ENCODE measurements at regions not wholly inside any gene's neighbourhood (a gene's known extent, or its start where the extent isn't known, plus 50 kb on each side); places are given as distances from the start of the nearest gene placed in this dataset.

DNA sequence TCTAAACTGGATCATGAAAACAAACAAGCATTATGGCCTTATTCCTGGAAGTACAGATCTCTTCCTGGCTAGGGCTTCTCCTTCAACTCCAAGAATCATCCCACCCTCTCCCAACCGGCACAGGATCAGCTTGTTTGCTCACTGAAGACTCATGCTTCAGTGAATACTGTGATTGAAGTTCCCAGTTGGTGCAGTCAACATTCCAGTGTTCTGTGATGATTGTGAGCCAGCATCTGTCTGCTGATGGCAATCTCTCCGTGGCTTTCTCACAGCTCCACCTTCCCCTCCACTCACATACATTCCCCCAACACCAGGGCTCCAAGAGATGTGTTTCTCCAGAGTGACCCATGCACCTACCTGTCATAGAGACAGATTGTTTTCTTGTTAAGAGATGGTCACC is 421.3 kb upstream of the BTBD3 start:
- Histone ChIP-seq H3K9me3 (no peaks in the 10 kb centered on the region), H3K4me1 (no peaks in the 10 kb centered on the region), H3K4me3 (no peak overlapping the region), H3K36me3 (no peaks in the 10 kb centered on the region), H3K27me3 (no peaks in the 10 kb centered on the region), H3K27ac (no peak overlapping the region)
- no peak for ATAC-seq
- 13 to 32% methylated on average over 1 to 2 of the region's 2 CpGs for WGBS, 2 donors (ENCODE audit: low coverage in 1 of 2)
- no peak for TF ChIP-seq CTCF (IDR thresholded peaks at IDR 0.05)

DNA sequence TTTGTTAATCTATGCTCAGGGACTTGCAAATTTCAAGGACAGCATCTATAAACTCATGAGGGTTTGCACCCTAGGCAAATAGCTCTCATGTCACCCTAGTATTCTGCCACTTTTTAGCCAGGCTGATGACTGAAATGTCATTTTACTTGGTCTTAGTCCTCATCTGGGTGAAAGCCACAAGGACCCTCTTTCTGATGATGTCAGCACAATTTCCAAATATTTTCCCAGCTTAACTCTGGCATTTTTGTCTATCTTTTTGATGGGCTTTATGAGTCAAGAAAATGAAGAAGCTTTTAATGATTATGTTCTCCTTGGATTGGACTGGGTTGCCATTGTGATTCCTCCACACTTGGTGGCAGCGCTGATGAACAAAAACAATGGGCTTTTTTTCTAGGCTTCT is 420.1 kb upstream of the BTBD3 start:
- 60 to 67% methylated on average over 1 of the region's 1 CpG for WGBS, 2 donors (ENCODE audit: low coverage in 1 of 2)
- H3K4me3 ChIP-seq: no peak overlapping the region
- TF ChIP-seq POLR2A (IDR thresholded peaks at IDR 0.05) (no peak), EP300 (IDR thresholded peaks at IDR 0.05) (no peak), CTCF (IDR thresholded peaks at IDR 0.05) (no peak), POLR2AphosphoS5 (IDR thresholded peaks at IDR 0.05) (no peak)
- H3K36me3 ChIP-seq: no peaks in the 10 kb centered on the region
- no peaks in the 10 kb centered on the region for H3K27me3 ChIP-seq
- no peak overlapping the region for H3K27ac ChIP-seq
- ATAC-seq: no peak
- H3K9me3 ChIP-seq: no peaks in the 10 kb centered on the region
- H3K4me1 ChIP-seq: no peaks in the 10 kb centered on the region

DNA sequence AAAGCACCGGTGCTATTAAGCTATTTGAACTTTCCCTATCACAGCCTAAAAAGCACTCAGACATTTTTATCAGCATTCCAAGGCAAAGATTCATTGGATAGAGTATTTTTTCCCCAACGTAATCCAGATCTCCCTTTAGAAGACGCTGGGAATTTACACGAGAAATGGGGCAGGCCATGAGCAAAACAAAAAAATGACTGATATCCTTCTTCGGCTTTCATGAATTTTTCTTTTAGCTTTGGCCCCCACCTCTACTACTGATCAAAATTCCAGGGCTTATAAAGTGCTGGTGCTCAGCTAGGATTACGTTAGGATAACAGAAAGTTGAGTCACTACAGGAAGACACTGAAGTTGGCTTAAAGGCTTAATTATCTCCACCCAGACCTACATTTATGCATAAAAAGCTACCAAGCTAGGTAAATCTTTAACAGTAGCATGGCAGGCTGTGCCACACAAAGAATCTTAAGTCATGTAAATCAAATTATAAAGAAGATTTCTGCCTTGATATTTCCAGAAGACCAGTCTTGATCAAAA is 418.5 kb upstream of the BTBD3 start:
- Histone ChIP-seq H3K4me3 (no peak overlapping the region), H3K36me3 (no peaks in the 10 kb centered on the region), H3K4me1 (no peaks in the 10 kb centered on the region), H3K27ac (no peak overlapping the region), H3K27me3 (no peaks in the 10 kb centered on the region), H3K9me3 (no peaks in the 10 kb centered on the region)
- no peak for TF ChIP-seq EP300 (IDR thresholded peaks at IDR 0.05)
- TF ChIP-seq POLR2A (IDR thresholded peaks at IDR 0.05): no peak
- TF ChIP-seq CTCF (IDR thresholded peaks at IDR 0.05): no peak
- no peak for TF ChIP-seq POLR2AphosphoS5 (IDR thresholded peaks at IDR 0.05)
- no peak for ATAC-seq
- 59 to 74% methylated on average over 5 to 6 of the region's 6 CpGs for WGBS, 2 donors (ENCODE audit: low coverage in 1 of 2)

DNA sequence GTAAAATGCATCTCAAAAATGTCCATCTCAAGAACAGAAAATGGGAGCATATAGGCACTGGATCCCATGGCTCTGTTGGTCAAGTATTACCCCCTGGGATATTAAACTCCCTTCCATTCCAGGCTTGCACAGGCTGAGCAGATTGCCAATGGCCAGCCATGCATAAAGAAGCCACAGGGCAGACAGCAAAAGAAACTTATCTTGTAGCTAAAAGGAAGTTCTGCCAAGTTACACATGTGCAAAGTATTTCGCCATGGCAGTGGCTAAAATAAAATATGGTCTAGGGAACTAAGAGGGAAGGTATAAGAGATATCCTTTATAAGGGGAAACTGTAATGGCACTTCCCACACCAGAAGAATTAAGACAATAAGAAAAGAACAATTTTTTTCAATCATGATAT is 415.6 kb upstream of the BTBD3 start:
- no peaks in the 10 kb centered on the region for H3K27me3 ChIP-seq
- H3K27ac ChIP-seq: no peak overlapping the region
- no peak for ATAC-seq
- H3K4me3 ChIP-seq: no peak overlapping the region
- WGBS, 2 donors (ENCODE audit: low coverage in 1 of 2): 80 to 82% methylated on average over 1 of the region's 1 CpG
- TF ChIP-seq EP300 (IDR thresholded peaks at IDR 0.05) (no peak), CTCF (IDR thresholded peaks at IDR 0.05) (no peak), POLR2AphosphoS5 (IDR thresholded peaks at IDR 0.05) (no peak), POLR2A (IDR thresholded peaks at IDR 0.05) (no peak)
- no peaks in the 10 kb centered on the region for H3K4me1 ChIP-seq
- no peaks in the 10 kb centered on the region for H3K36me3 ChIP-seq
- no peaks in the 10 kb centered on the region for H3K9me3 ChIP-seq

GRCh38 chr20:11502671-11503070 is 415.0 kb upstream of the BTBD3 start:
- TF ChIP-seq POLR2A (IDR thresholded peaks at IDR 0.05) (no peak), EP300 (IDR thresholded peaks at IDR 0.05) (no peak), CTCF (IDR thresholded peaks at IDR 0.05) (no peak), POLR2AphosphoS5 (IDR thresholded peaks at IDR 0.05) (no peak)
- Histone ChIP-seq H3K9me3 (no peaks in the 10 kb centered on the region), H3K4me3 (no peak overlapping the region), H3K36me3 (no peaks in the 10 kb centered on the region), H3K27ac (no peak overlapping the region), H3K27me3 (no peaks in the 10 kb centered on the region), H3K4me1 (no peaks in the 10 kb centered on the region)
- ATAC-seq: no peak
